Smooth muscle cell (in vitro differentiated cells): ENCODE measurements at regions not wholly inside any gene's neighbourhood (a gene's known extent, or its start where the extent isn't known, plus 50 kb on each side); places are given as distances from the start of the nearest gene placed in this dataset.
"Not testable (repeated sequence)": the region's sequence is repeated elsewhere in the genome, so short reads cannot be mapped to it uniquely, and the experiment has no call there.

Source experiments
- DNase-seq: peaks from one replicate; lab custom pipeline; 2025; ENCODE audit not compliant: unreplicated experiment; lab: John Stamatoyannopoulos, UW
- H2AFZ ChIP-seq: fragments of 200-600 bp; sonication (generic); 2 replicates; pipeline ENCODE4 v1.6.0; 2016; ENCODE audit warnings: antibody characterized with exemption, low read depth, mild to moderate bottlenecking
- H3F3A ChIP-seq: fragments of 200-600 bp; sonication (generic); 2 replicates; pipeline ENCODE4 v1.6.0; 2017; ENCODE audit warnings: antibody characterized with exemption, low read depth
- H3K27ac ChIP-seq: fragments of 200-600 bp; sonication (generic); 2 replicates; pipeline ENCODE4 v1.5.1; 2016; ENCODE audit warnings: low read depth, mild to moderate bottlenecking
- H3K27me3 ChIP-seq: fragments of 200-600 bp; sonication (generic); 2 replicates; pipeline ENCODE4 v1.6.1; 2016; ENCODE audit warnings: low read depth, mild to moderate bottlenecking
- H3K36me3 ChIP-seq: fragments of 200-600 bp; sonication (generic); 2 replicates; pipeline ENCODE4 v1.5.1; 2016; ENCODE audit warnings: low read depth
- H3K4me1 ChIP-seq: fragments of 200-600 bp; sonication (generic); 2 replicates; pipeline ENCODE4 v1.5.1; 2016; ENCODE audit warnings: low read depth
- H3K4me2 ChIP-seq: fragments of 200-600 bp; sonication (generic); 2 replicates; pipeline ENCODE4 v1.6.0; 2016; ENCODE audit warnings: mild to moderate bottlenecking
- H3K4me3 ChIP-seq: fragments of 200-600 bp; sonication (generic); 2 replicates; pipeline ENCODE4 v1.5.1; 2016; ENCODE audit warnings: mild to moderate bottlenecking
- H3K79me2 ChIP-seq: fragments of 200-600 bp; sonication (generic); 2 replicates; pipeline ENCODE4 v1.6.0; 2016; ENCODE audit warnings: low read depth, mild to moderate bottlenecking
- H3K9ac ChIP-seq: fragments of 200-600 bp; sonication (generic); 2 replicates; pipeline ENCODE4 v1.6.0; 2016; ENCODE audit warnings: low read depth
- H3K9me3 ChIP-seq: fragments of 200-600 bp; sonication (generic); replicated peaks from 2 replicates; pipeline ENCODE4 v1.5.1; 2016; ENCODE audit warnings: low read depth
- H4K20me1 ChIP-seq: fragments of 200-600 bp; sonication (generic); 2 replicates; pipeline ENCODE4 v1.6.0; 2016; ENCODE audit warnings: low read depth
- WGBS: methylation state at CpG from one replicate; pipeline ENCODE4 v1.1.7; 2016; ENCODE audit warnings: low lambda C conversion rate; 5-methylcytosine and 5-hydroxymethylcytosine counted together
- TF ChIP-seq, protein P1 (sequence below): fragments of 200-600 bp; sonication (generic); IDR thresholded peaks from 2 replicates; pipeline ENCODE4 v1.5.1; 2017; ENCODE audit warnings: borderline replicate concordance, mild to moderate bottlenecking, antibody characterized with exemption; ENCODE audit not compliant: insufficient read depth, poor library complexity, severe bottlenecking

DNA sequence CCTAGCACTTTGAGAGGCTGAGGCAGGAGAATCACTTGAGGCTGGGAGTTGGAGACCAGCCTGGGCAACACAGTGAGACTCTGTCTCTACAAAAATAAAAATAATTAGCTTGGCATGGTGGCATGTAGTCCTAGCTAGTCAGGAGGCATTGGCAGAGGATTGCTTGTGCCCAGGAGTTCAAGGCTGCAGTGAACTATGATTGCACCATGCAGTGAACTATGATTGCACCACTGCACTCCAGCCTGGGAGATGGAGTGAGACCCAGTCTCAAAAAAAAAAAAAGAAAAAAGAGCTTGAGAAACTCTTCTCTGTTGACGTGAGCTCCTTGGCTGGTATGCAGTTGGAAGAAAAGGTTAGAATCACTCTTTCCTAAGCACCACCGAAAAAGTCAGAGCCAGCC, 125.1 kb upstream of the TNP1 start:
- DNase-seq, result no peak
- WGBS, result 77% methylated on average over 2 of the region's 2 CpGs
- TF ChIP-seq, protein P1, sequence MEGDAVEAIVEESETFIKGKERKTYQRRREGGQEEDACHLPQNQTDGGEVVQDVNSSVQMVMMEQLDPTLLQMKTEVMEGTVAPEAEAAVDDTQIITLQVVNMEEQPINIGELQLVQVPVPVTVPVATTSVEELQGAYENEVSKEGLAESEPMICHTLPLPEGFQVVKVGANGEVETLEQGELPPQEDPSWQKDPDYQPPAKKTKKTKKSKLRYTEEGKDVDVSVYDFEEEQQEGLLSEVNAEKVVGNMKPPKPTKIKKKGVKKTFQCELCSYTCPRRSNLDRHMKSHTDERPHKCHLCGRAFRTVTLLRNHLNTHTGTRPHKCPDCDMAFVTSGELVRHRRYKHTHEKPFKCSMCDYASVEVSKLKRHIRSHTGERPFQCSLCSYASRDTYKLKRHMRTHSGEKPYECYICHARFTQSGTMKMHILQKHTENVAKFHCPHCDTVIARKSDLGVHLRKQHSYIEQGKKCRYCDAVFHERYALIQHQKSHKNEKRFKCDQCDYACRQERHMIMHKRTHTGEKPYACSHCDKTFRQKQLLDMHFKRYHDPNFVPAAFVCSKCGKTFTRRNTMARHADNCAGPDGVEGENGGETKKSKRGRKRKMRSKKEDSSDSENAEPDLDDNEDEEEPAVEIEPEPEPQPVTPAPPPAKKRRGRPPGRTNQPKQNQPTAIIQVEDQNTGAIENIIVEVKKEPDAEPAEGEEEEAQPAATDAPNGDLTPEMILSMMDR, result no peak

DNA sequence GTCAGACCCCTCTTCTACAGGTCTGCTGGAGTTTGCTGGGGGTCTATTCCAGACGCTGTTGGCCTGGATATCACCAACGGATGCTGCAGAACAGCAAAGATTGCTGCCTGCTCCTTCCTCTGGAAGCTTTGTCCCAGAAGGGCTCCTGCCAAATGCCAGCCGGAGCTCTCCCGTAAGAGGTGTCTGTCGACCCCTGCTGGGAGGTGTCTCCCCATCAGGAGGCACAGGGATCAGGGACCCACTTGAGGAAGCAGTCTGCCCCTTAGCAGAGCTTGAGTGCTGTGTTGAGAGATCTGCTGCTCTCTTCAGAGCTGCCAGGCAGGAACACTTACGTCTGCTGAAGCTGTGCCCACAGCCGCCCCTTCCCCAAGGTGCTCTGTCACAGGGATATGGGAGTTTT, 122.1 kb upstream of the TNP1 start:
- not testable (repeated sequence) for H3K4me2 ChIP-seq, H3K36me3 ChIP-seq, H3K9me3 ChIP-seq, H3K9ac ChIP-seq, H3K4me3 ChIP-seq, H3K27ac ChIP-seq, H3K79me2 ChIP-seq, H3F3A ChIP-seq, H4K20me1 ChIP-seq, H3K4me1 ChIP-seq, H3K27me3 ChIP-seq, H2AFZ ChIP-seq, DNase-seq
- 82% methylated on average over 7 of the region's 7 CpGs for WGBS

More for the DNA sequence above, 125.1 kb upstream of the TNP1 start:
- Histone ChIP-seq H3K79me2 (no peaks in the 10 kb centered on the region), H3K27me3 (no peaks in the 10 kb centered on the region), H3K36me3 (no peaks in the 10 kb centered on the region), H4K20me1 (no peaks in the 10 kb centered on the region), H3K4me3 (no peak overlapping the region), H3K4me2 (no peak overlapping the region), H2AFZ (no peak overlapping the region), H3K4me1 (no peaks in the 10 kb centered on the region), H3K27ac (no peak overlapping the region), H3K9ac (no peak overlapping the region), H3K9me3 (no peaks in the 10 kb centered on the region), H3F3A (no peaks in the 10 kb centered on the region)

DNA sequence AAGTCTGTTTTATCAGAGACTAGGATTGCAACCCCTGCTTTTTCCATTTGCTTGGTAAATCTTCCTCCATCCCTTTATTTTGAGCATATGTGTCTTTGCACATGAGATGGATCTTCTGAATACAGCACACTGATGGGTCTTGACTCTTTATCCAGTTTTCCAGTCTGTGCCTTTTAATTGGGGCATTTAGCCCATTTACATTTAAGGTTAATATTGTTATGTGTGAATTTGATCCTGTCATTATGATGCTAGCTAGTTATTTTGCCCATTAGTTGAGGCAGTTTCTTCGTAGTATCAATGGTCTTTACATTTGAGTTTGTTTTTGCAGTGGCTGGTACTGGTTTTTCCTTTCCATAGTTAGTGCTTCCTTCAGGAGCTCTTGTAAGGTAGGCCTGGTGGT, 120.6 kb upstream of the TNP1 start:
- H3K36me3 ChIP-seq, H4K20me1 ChIP-seq, H3K4me1 ChIP-seq, H3K27ac ChIP-seq, H3F3A ChIP-seq, H3K9ac ChIP-seq, H3K79me2 ChIP-seq, H3K27me3 ChIP-seq, H3K4me2 ChIP-seq, H2AFZ ChIP-seq, DNase-seq, H3K9me3 ChIP-seq, H3K4me3 ChIP-seq: not testable (repeated sequence)
- WGBS, result 93% methylated on average over 1 of the region's 1 CpG

GRCh38 chr2:216974321-216975302, 114.7 kb upstream of the TNP1 start:
- H4K20me1 ChIP-seq, result no peaks in the 10 kb centered on the region
- no peaks in the 10 kb centered on the region for H3K9me3 ChIP-seq
- no peaks in the 10 kb centered on the region for H3K36me3 ChIP-seq
- TF ChIP-seq, protein P1, result no peak
- H3K4me2 ChIP-seq, result no peak overlapping the region
- no peaks in the 10 kb centered on the region for H3F3A ChIP-seq
- WGBS, result 91% methylated on average over 12 of the region's 12 CpGs
- no peak overlapping the region for H3K4me3 ChIP-seq
- H2AFZ ChIP-seq, result no peak overlapping the region
- no peaks in the 10 kb centered on the region for H3K4me1 ChIP-seq
- H3K9ac ChIP-seq, result no peak overlapping the region
- no peak overlapping the region for H3K27ac ChIP-seq
- no peaks in the 10 kb centered on the region for H3K27me3 ChIP-seq
- H3K79me2 ChIP-seq, result no peaks in the 10 kb centered on the region
- no peak for DNase-seq
